GM12891 (cell line): ENCODE measurements at regions not wholly inside any gene's neighbourhood (a gene's known extent, or its start where the extent isn't known, plus 50 kb on each side); places are given as distances from the start of the nearest gene placed in this dataset.

ENCODE experiments used
- DNase-seq: peaks from one replicate; pipeline ENCODE4 v3.0.0; 2011; ENCODE audit warnings: low spot score; ENCODE audit not compliant: insufficient read length
- FAIRE-seq: peaks from 2 replicates; lab custom pipeline; 2011; peaks lifted over from hg19 to GRCh38; lab: Jason Lieb, UNC
- PAX5 ChIP-seq: IDR thresholded peaks from 2 replicates; pipeline ENCODE4 v1.6.1; 2011; ENCODE audit warnings: low read length, moderate library complexity, mild to moderate bottlenecking; ENCODE audit not compliant: insufficient read depth, severe bottlenecking
- POLR2A ChIP-seq: IDR thresholded peaks from 2 replicates; pipeline ENCODE4 v1.6.1; 2011; ENCODE audit warnings: low read depth, low read length, control low read depth
- POLR2AphosphoS5 ChIP-seq: IDR thresholded peaks from 2 replicates; pipeline ENCODE4 v1.6.1; 2011; ENCODE audit warnings: low read depth, low read length, control low read depth
- POU2F2 ChIP-seq: IDR thresholded peaks from 2 replicates; pipeline ENCODE4 v1.6.1; 2011; ENCODE audit warnings: low read depth, mild to moderate bottlenecking, control low read depth, low read length, moderate library complexity
- SPI1 ChIP-seq: IDR thresholded peaks from 2 replicates; pipeline ENCODE4 v1.6.1; 2011; ENCODE audit warnings: low read depth, low read length, control low read depth
- TAF1 ChIP-seq: IDR thresholded peaks from 2 replicates; pipeline ENCODE4 v1.6.1; 2011; ENCODE audit warnings: low read depth, low read length, control low read depth

DNA sequence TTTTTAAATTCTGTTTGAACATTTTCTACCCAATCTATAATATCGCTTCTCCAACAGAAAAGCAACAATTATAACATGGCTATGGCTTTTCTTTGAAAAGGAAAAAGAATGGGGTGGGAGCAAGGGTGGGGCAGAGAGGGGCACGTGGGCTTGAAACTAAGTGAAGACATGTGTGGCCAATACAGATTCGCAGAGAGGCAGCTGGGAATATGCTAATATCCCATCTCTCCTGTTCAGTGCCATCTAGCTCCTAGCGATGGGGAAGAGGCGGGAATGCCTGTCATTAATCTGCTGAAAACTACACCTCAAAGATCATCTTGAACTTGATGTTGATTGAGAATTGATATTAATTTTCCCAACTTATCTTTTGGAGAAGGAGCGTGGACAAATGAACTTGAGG lies 65.5 kb upstream of the ITGA6 start:
- FAIRE-seq: no peak

DNA sequence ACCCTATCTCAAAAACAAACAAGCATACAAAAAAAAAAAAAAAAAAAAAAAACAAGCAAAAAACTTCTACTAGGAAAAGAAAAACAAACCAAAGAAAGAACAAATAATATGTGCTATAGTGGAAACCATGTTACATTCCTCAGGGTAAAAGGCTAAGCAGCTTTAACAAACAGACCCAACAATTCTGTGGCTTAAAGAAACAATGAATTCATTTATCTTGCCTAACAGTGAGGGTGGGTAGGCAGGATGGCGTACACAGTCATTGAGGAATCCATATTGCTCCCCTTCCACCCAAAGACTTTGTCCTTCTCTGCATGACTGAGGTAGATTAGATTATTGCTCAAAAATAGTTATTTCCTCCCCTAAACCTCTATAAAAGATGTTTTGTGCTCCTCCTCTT lies 63.1 kb upstream of the ITGA6 start:
- no peak for TF ChIP-seq SPI1
- no peak for TF ChIP-seq POLR2A
- no peak for TF ChIP-seq PAX5
- no peak for TF ChIP-seq POLR2AphosphoS5
- TF ChIP-seq TAF1: no peak
- TF ChIP-seq POU2F2: no peak
- FAIRE-seq (no peak), DNase-seq (no peak)

More for the DNA sequence above, 65.5 kb upstream of the ITGA6 start:
- DNase-seq: no peak
- TF ChIP-seq POLR2A (no peak), POLR2AphosphoS5 (no peak)

DNA sequence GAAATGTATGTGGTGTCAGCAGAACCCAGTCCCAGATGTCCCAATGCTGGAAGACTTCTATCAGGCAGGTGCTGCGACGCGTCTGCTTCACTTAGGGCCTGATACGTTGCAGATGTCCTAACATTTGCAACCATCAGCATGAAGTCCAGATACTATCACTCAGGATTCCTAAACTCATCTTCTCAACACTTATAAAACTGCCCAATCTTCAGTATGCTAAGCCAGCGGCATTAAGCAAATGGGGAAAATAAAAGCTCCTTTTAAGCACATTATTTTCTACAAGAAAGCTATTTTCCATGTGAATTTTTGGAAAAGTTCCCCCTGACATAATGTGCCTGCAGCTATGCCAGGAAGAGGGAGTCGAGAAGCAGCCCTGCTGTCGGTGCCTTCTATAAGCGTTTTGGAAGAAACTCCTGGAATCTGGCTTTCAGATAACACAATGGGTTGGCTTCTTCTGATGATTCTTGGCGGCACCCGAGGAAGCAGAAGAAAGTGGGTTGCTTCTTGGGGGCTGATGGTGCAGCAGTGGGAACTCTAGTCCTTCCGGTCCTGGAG lies 60.7 kb upstream of the ITGA6 start:
- TF ChIP-seq POLR2AphosphoS5: no peak
- no peak for TF ChIP-seq TAF1
- no peak for TF ChIP-seq POU2F2
- TF ChIP-seq SPI1: no peak
- TF ChIP-seq PAX5: no peak
- no peak for TF ChIP-seq POLR2A
- DNase-seq (no peak), FAIRE-seq (no peak)

DNA sequence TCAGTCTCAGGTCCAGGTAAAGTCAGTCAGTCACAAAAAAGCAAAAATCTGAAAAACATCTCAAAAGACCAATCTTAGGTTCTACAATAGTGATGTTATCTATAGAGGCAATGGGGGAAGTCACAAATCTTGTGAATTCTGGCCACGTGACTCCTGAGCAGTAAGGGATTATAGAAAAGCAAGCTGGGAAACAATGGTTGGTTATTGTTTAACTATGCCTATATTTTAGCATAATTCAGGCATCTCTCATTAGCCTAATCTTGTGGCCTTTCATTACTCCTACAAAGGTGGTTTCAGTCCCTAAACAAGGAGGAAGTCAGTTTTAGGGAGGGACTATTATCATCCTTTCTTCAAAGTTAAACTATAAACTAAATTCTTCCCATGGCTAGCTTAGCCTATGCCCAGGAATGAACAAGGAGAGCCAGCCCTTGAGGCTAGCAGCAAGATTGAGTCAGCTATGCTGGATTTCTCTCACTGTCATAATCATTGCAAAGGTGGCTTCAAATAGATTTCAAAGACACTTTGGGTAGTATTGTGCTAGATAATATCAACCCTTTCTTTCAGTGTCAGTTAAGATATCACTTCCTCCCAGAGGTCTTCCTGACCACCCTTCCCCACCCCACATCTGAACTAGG lies 56.4 kb upstream of the ITGA6 start:
- DNase-seq (no peak), FAIRE-seq (no peak)
- TF ChIP-seq POU2F2 (no peak), TAF1 (no peak), PAX5 (no peak)

DNA sequence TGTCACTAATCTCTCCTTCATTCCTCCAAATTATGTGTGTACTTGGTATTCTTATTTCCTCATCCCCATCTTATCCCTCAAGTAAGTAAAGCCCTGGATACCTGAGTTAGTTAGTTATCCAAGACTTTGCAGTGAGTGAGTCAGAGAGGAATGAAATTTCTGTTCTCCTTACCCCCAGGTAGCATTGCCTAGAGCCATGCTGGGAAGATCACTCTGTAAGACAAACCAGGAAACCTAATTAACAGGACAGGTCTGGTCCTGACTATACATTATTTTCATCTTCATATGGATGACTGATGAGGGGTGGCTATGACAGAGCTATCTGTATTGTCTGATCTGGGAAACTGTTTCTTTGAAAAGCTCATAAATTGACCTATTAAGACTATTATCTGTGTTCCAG lies 55.0 kb upstream of the ITGA6 start:
- no peak for DNase-seq

DNA sequence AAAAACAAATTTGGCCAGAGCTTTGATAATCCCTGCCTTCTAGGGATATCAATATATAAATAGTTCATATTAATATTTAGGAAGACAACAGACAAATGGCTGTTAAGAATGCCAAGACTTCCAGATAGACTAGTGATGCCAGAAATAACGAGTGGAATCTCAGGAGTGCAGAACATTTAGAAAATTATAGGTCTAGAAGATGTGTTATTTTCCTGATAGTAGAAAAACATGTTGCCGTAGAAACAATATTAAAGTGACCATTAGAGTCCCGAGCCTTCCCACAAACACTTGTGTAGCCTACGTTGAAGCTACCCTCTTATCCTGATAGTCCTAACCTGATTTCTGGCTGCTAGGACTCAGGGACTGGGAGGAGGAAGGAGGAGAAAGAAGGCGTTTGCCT lies 54.3 kb upstream of the ITGA6 start:
- FAIRE-seq (no peak), DNase-seq (no peak)
- TF ChIP-seq POLR2A (no peak), SPI1 (no peak)

More for the DNA sequence above, 55.0 kb upstream of the ITGA6 start:
- TF ChIP-seq POU2F2 (no peak), POLR2AphosphoS5 (no peak), PAX5 (no peak), TAF1 (no peak), SPI1 (no peak), POLR2A (no peak)
- FAIRE-seq: no peak

DNA sequence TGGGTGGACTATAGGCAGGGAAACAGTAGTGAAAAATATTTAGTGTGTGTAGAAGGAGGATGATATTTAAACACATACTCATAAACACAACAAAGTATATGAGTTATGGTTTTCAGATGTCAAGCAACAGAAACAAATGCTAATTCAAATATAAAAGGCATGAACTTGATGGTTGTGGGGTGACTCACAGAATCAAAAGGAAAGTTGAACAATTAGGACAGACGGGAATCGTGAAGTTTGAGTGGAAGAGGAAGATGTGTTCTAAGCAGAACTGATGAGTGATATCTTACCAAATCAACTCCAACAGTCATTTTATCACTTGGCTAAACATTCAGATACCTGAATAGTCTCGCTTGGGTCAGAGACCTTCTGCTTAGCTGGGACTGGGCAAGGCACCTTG lies 53.6 kb upstream of the ITGA6 start:
- FAIRE-seq (no peak), DNase-seq (no peak)
- TF ChIP-seq SPI1 (no peak), POU2F2 (no peak), POLR2AphosphoS5 (no peak), PAX5 (no peak), TAF1 (no peak), POLR2A (no peak)

DNA sequence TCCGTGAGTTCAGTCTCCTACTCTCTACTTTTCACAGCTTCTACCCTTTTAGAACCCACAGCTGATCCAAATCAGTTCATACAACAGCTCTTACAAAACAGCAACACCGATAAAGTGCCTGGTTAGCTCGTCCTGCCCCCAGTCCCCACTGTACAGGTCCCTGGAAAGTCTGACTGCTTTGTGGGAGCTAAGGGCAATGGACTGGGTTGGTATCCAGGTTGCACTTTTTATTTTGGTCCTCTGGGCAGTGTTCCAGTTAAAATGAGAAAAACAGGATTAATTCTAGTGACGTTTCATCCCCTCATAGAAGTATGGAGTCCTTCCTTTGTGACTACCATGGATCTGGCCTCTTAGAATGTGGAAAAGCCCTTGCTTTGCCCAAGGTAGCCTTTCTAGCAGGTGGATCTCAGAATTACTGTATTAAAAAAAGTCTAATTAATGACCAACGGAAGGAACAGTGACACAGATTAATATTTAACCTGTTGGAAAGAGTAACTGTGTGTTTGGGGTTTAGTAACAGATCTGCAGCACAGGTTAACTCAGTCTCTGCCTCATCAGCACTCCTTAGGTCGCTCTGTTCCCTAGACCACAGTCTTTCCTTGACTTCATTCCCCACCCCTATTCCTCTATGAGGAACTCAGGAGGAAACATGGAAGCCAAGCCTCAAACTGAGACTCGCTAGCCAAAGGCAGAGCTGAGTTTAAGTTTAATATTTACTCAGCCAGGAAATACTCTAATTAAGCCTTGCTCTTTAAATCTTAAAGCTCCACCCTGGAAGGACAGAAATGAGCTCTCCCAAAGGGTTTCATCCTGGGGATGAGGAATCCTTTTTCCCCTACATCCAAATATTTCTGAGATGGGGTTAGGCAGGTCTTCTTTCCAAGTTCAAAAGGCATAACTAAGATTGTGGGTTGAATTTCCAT lies 52.8 kb upstream of the ITGA6 start:
- DNase-seq (no peak), FAIRE-seq (no peak)
- TF ChIP-seq PAX5 (no peak), POU2F2 (no peak), POLR2A (no peak), TAF1 (no peak), SPI1 (no peak), POLR2AphosphoS5 (no peak)

DNA sequence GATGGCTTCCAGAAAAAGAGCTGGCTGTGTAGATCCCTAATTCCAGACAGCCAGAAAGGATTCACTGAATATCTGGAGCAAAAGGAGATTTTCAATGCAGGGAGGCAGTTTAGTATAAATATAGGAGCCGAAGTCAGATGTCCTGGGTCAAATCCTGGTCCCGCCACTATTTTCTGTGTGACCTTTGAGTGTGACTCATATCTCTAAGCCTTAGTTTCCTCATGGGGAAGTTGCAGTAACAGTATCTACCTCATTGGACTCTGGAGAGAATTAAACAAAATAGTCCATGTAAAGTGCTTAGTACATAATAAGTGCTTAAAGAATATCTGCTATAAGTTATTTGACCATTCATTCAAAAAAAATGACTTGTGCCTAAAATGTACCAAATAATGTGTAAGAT lies 52.1 kb upstream of the ITGA6 start:
- DNase-seq (no peak), FAIRE-seq (no peak)
- TF ChIP-seq SPI1: no peak
- no peak for TF ChIP-seq POLR2A
- no peak for TF ChIP-seq TAF1
- no peak for TF ChIP-seq POU2F2

DNA sequence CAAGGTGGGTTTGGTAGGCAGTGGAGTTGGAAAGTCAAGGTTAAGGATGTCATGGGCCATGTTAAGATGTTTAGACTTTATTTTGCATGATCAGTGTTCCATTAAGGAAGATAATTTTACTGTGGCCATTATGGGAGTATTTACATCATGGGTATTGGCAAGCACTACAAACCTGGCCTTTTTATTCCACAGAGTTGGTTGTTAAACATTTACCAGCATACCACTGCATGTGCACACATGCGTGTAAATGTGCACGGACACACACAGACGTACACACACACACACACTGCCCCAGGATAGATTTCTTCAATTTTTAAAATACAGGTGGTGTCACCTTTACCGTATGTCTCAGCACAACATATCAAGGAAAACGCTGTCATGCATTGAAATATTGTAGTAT lies 51.4 kb upstream of the ITGA6 start:
- TF ChIP-seq PAX5: no peak
- no peak for TF ChIP-seq TAF1
- no peak for TF ChIP-seq POU2F2
- no peak for TF ChIP-seq POLR2A
- TF ChIP-seq POLR2AphosphoS5: no peak
- no peak for TF ChIP-seq SPI1
- DNase-seq (no peak), FAIRE-seq (no peak)
